ENCODE measurements at regions not wholly inside any gene's neighbourhood (a gene's known extent, or its start where the extent isn't known, plus 50 kb on each side); places are given as distances from the start of the nearest gene placed in this dataset.

DNA sequence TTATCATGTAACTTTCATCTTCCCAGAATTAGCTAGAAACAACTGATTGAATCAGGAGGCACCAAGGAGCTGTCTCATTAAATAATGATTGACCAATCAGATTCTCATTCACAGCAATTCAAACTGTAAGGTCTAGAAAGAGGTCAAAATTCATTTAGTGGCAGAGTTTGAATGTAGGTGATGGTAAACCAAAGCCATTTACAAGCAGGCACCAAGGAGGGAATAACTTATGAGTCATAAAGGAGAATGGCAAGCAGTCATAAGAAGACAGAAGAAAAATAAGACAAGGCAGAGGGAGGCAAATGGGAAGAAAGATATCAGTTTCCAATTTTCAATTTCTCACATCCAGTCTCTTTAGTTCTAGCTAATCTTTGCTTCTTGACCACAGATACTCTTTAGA lies 52.9 kb upstream of the DEFB112 start:
- no peak for DNase-seq

DNA sequence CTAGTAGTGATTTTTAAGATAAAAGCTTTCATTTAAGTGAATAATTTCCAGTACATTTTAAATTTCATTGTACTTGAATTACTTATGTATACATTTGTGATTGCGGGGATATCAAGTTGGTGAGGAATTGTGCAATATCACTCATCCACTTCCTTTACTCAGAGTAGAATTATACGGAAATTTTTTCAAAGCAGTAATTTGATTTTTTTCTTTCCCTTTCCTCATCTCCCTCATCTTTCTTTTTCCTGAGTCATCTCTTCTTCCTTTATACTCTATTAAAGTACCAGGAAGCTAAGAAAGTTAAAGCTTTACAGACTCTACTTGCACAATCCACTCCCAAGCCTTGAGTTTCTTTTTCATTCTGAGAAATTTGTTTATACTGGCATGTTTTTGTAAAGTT lies 60.9 kb upstream of the DEFB112 start:
- no peak for DNase-seq

DNA sequence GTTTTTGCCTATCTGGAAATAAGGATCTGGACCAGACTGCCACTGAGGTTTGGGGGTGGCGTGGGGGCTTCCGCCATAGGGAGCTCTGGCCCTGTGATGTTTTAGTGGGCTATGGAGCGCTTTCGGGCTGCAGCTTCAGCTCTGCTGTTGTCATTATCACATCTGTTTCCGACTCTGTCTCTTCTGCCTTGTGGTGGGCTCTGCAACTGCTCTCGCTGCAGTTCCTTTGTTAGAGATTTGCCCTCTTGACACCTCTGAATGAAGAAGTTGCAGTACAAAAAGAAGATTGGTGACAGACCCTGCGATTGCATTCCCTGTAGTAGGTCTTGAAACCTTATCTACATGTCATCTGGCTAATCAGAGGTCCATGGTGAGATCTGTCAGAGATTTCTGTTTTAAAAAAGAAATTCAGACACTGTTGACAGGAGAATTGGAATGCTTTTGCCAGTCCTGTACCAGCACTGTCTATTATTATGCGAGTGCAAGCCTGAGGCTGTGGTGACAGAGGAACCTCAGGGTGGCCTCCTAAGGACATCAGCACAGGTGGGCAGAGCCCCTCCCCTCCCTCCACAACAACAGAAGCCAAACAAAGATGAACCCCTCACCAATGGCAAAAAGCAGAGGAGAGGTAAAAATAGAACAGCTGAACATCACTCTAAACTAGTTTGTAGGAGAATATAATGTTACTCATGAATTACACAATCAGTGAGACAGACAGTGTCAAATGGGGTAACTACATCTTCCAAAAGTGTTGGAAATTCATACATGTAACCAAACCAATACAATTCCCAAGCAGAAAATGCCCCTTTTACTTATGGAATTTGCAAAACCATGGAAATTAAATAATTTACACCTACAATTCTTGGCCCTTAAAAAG lies 63.5 kb upstream of the DEFB112 start:
- no peak for DNase-seq

DNA sequence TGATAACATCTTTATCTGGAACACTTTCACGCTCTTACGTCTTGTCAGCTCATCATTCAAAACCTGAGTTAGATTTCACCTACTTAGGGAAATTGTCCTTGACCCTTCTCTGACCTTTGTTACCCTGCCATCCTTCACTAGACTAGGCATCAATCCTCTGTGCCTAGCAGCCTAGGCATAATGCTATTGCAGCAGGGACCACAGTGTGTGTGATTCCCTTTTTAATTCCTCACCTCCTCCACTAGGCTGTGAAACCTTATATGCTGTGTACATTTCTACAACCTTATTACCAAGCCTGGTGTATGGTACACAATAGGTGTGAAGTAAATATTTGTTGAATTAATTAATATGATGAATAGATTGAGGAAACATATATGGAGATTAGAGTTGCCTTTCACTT lies 66.7 kb upstream of the DEFB112 start:
- no peak for DNase-seq

DNA sequence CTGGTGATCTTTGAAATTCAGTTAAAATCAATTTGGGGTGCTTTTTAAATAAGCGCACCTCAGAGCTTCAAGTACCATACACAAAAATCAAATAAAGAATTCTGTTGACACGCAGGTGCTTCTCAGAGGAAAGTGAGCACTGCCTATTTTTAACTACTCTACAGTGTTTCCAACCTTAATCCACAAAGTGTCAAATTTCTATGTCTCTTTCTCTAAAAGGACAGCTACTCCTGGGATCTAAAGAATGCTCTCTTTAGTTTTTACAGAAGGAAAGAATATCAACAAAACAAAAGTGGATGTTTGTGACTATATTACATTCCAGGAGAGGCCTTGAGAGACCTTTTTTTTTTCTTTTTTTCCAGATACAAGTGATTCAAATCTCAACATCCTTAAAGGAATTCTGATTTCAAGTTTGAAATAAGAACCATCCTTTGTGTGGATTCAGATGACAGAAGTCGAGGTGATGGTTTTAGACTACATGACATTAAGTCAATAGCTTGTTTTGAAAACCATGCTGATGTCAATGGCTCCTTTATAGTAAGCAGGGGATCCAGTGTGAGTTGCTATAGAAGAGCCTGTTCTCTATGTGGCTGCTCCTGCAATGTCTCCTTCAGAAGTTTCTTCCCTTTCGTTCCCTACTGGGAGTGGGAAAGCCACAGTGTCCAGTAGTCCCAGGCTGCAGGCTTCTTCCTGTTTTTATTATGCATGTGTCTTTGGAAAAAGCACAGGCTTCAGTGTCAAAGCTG lies 67.2 kb upstream of the DEFB112 start:
- no peak for DNase-seq

DNA sequence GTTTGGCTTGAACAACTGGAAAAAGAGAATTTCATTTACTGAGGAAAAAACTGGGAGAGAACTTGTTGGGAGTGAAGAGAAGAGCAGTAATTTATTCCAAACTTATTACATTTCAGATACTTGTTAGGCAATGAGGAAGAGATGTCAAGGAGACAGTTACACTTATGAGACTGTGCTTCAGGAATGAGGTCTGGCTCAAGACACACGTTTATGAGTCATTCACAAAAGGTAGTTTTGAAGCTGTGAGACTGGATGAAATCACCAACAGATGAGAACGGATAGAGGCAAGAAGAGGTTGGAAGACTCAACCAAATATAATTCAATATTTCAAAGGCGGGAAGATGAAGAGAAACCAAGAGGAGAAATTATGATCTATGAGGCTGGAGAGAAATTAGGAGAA lies 70.6 kb upstream of the DEFB112 start:
- DNase-seq = no peak

DNA sequence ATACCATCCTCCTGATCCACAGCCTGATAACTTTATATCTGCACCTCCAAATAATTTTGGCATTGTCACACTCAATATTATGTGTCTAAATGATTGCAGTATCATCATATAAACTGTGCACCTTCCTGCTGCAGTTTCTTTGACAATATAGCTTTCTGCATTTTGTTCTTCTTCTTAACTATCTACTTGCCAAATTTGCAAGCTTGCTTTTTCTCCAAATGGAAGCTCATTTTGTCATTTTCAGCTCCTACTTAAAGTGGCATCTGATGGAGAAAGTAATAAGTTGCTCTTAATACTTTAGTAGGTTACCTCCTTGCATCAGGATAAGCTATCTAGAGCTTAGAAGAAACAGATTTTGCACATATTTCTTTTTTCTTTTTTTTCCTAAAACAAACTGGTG lies 74.0 kb upstream of the DEFB112 start:
- DNase-seq = no peak

DNA sequence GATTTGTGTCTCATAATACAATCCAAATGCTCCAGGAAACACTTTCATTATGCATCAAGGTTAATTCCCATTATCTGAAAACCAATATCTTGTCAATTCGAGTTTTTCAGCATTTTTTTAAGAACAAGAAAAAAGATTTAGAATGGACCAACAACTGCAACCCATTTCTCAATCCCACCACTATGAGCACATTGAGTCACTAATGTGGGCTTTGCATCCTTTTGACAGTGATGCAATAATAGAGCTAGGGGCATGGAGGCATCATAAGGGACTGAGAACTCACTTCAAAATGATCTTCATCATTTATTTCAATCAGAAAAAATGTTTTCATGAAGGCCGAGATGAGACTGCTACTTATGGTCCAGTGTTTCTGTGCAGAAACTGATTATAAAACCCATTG lies 74.8 kb upstream of the DEFB112 start:
- DNase-seq = no peak

DNA sequence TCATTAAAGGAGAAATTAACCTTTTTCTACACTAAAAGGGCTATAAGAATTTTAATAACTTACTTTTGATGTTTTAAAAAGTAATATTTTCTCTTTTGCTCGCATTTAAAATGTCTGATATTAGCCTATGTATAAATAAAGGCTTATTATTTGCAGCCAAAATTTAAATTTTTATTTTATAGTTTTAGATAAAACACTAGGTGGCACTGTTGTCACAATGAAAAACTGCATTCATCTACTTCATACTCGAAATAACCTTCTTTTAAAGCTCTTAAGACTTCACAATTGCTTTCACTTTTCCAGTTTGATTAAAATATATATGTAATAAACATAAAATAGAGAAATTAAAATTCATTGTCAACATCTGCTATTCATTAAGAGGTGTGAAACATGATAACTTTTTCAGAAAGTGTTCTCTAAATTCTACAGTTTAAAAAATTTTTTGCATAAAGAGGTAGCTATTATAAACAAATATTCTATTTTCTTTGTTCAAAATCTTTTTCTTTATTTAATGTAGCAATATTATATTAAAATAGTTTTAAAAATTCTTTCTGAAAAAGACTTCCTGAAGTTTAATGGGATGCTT lies 78.8 kb upstream of the DEFB112 start:
- DNase-seq = no peak

DNA sequence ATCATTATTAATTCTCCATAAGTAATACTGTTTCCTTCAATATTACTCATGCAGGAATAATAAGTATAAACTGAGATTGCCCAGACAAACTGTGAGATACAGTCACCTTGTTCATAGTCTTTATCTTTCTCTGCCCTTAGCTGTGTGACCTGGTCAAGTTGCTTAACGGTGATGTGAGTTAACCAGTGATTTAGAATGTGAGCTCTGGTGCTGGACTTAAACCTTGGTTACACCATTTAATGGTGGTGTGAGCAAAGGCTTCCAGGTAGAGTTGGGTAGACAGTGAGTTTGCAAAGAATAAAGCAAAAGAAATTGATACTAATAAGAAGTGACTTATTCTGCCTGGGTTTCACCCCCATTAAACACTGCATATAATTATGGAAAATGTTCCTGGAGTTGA lies 86.2 kb upstream of the DEFB112 start:
- no peak for DNase-seq

DNA sequence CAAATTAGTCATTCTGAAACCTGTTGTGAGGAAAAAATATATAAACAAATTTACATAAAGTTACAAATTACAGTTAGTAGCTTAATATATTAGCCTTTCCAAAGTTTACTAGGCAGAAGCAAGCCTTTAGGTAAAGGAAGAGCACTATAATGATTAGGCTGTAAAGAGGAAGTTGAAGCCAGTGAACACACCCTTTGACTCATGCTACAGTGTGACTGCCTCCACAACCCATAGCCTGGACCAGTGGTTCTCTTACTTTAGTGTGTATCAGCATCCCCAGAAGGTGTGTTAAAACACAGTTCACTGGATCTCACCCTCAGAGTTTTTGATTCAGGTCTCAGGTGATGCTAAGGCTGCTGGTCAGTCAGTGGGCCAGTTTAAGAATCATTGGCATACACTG lies 91.4 kb upstream of the DEFB112 start:
- no peak for DNase-seq

DNA sequence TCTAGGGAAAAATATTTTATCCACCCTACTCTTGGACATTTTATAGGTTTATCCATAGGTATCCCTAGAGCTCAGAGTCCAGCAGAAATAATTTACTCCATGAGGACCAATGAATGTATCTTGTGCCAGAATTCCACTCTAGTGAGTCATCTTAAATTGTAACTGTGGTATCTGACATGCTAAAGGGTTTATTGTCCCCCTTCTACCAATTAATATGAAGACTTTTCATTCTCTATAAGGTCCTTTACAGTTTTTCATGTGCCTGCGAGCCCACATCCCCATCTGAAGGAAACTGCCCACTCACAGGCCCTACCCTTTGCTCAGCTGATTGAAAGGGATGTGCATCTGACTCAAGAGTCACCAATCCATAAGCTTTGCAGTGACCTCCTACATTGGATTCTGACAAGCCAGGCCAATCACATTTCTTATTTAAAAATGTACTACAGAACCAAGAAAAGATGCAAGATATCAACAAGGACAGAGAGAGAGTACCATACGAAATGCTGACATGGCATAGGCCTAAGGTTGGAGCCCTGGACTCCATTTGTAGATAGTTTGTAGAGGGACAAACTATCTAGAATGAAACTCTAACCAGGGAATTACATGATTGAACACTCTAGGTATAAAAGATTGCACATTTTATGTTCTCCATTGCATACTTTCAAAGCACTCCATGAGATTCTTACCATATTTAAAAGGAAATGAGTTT lies 93.4 kb upstream of the DEFB112 start:
- DNase-seq = no peak

DNA sequence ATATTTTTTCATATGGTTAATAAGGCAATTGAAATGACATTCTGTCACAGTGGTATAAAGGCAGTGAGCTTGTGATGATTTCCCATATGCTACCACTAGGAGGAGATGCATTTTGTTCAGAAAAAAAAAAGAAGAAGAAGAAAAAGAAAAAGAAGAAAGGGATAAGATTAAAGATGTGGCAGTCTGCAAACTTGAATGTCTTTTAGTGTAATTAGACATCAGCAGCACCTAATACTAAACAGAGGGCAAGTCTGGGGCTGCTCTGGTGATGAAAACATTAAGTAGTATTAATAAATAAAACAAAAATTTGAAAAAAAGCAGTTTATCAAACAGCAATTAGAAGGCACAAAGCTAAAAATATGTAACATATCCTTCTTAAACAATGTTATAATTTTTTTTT lies 95.4 kb upstream of the DEFB112 start:
- no peak for DNase-seq

DNA sequence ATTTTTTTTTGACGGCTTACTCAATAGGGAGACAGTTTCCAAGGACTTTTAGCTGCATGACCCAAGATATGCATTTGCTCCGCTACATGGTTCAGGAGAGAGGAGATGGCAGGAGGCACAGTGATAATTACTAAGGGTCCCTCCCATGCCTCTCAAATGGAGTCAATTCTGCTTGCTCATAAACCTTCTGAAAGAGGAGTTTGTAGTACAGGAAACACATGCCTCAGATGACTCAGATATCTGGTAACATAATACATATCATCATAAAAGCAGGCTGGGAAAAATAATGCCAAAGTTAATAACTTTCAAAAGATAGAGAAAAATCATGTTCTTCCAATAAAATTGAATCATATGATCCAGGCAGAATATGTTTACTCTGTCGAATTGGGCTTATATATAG lies 97.6 kb upstream of the DEFB112 start:
- DNase-seq = no peak

DNA sequence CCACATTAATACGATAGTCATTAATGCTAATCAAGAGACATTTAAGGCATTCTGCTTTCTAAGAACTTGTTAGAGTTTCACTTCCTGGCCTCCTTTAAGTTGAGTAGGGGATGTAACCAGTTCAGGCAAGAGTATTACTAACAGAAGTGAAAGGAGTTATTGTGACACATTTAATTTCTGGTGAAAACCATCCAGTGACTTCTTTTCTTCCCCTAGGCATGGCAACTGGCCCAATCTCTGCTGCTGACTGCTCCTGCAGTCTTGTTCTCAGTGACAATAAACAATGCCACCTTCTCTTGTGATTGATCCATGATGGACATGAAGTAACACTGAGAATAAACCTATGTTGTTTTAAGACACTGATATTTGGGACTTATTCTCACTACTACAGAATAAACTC lies 130.9 kb upstream of the DEFB112 start:
- DNase-seq = no peak

DNA sequence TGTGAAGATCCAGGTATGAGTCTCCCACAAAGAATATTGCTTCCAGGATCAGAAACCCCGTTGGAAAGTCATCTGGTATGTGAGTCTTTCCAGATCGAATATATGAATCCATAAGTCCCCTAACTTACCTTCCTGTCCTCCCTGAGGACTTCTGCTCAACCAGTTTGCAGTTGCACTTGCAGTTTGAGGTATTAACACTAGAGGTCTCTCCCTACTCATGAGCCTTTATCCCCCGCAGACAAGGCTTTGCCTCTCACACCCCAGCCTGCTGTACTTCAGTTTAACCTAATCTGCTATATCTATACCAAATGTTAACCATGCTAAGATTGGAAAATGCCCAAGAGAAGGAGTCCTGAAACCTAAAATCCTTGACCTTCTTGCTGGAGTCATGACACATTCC lies 135.3 kb upstream of the DEFB112 start:
- DNase-seq = no peak

DNA sequence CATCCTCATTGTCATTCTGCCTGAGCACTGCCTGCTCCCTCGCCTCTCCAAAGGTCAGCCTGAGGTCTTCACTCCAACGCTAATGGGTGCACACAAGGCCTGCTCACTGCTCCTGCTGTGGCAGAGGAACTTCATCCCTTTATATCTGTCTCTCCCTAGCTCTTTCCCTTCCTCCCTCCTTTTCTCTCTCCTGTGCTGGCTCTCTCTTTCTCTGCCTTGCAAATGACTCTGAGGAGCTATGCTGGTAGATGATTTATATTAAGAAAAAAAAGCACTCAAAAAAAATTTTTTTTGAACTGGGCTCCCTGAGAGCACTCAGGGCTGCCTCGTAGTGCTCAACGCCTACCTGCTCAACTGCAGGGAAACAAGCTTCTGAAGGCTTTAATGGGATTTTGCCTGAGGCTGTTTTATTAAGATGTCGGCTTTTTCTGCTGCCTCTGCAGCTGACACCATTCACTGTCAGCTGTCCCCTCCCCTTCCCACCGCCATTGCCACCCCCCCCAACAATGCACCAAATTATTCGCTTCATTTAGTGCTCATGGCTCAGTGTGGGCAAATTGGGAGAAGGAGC lies 137.7 kb upstream of the DEFB112 start:
- no peak for DNase-seq

DNA sequence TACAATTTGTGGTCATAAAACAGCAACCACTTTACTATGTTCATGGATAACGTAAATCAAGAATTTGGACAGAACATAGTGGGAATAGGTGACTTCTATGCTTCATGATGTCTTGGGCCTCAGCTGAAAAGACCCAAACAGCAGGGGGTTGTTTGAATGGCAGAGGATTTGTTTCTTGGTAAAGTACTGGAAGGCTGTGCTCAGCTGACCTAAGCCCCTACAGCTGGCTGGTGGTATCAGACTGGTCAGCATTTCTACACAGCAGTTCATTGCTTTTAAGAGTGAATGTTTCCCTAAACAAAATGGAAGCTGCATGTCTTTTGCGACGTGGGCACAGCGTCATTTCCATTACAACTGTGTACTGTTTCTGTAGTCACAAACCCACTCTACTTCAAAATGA lies 148.5 kb upstream of the DEFB112 start:
- no peak for DNase-seq

DNA sequence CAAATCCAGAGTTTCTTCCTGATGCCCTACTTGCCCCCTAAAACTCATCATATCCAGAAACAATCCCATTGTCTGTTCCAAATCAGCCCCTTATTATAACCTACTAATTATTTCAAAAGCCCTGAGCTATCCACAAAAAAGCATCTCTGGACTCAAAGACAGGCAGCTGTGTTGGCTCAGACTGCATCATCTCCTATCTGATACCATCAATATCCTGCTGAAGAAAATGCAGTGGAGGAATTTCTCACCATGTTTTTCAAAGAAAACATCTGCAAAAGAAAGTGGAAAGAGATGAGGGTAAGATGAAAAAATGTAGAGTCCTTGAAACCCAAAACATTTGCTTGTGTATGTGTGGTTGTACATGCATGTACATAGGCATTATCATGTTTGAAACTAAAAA lies 153.0 kb upstream of the DEFB112 start:
- no peak for DNase-seq

DNA sequence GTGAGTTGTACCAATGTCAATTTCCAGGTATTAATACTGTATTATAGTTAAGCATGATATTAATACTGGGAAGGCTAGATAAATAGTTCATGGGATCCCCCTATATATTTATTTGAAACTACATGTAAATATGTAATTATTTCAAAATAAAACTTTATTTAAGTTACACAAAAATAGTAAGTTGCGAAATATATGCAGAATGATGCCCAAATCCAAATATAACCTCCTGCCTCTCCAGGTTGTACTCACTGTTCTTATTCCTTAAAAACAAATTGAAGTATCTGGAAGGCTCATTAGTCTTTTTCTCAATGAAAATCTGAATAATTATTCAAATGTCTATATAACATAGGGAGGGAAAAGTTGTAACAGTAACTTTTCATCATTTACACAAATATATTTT lies 161.9 kb upstream of the DEFB112 start:
- no peak for DNase-seq

DNA sequence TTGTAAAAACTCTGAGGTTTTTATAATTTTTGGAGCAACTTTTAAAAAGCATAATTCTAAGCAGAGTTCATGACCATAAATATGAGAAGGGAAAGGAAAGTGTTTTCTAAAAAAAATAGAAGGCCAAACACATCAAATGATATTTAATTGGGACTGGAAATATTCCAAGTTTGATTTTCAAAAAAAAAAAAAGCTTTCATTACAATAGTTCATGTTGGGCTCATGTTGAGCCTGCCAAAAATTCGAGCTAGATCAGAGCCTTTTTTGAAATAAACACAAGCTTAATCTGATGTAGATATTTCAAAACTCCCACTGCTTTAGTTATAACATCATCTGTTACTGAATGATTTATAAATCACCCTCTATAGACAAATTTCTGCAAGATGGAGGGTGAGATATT lies 163.4 kb upstream of the DEFB112 start:
- DNase-seq = no peak

DNA sequence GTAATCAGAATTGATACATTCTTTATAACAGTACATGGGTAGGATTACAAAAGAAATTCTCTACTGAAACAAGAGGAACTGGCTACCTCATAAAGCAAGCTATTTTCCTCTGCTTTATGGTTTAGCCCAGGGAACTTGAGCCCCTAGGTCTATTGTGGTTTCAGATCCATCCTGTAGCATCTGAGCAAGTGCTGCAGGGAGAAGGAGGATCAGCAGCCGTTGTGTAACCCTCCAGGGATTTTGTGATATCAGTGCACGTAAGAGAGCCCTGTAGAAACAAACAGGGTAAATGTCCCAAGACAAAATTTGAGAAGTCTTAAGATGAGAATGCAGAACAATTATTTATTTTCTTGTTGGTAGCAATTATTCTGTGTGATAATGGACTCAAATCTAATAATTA lies 165.2 kb upstream of the DEFB112 start:
- no peak for DNase-seq

DNA sequence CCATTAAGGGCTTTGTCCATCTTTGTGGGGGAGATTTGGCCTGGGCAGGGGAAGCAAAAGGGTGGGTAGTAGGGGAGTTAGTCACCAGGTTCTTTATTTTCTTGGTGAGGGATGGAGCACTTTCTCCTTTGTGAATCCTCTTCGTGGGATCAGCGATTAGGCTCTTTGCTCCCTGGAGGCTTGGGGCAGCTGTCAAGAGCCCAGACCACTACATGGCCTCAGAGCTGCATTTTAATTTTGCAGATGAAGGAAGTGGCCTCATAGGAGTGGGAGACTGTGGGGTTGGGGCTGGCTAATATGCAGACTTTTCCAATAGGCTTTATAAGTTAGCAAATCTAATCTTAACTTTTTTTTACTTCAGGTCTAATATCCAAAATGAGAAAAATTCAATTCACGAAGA lies 168.1 kb upstream of the DEFB112 start:
- no peak for DNase-seq
